ENCODE measurements at regions not wholly inside any gene's neighbourhood (a gene's known extent, or its start where the extent isn't known, plus 50 kb on each side); places are given as distances from the start of the nearest gene placed in this dataset.

DNA sequence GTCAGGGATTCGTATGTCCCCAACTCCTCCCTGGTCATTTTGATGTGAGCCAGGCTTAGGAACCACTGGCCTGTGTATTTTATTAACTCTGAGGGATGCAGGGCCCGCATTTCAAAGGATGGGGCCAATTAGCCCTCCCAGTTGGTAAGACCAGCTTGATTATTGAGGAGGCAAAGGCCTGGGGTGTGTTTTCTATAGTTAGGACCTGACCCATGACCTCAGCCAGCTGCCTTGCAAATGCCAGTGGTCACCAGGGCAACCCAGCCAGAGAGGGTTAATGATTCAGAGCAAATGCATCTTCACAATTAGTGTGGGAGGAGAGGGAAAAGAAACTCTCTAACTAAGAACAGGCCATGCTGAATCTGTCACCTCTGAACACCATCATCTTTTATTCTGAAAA is 835.4 kb downstream of the MAFB start:
- Histone ChIP-seq H3K4me3 (replicated peaks; ENCODE audit: insufficient read depth, low read length) (no peak overlapping the region), H3K27me3 (ENCODE audit: insufficient read depth, poor library complexity, severe bottlenecking) (peaks cover 3% of the 10 kb centered on the region), H3K27ac (replicated peaks) (no peak overlapping the region)
- no peak for TF ChIP-seq GABPA (IDR thresholded peaks at IDR 0.05; ENCODE audit: low read depth)
- no peak for TF ChIP-seq SPI1 (IDR thresholded peaks at IDR 0.05; ENCODE audit: borderline replicate concordance, low read depth)
- TF ChIP-seq REST (IDR thresholded peaks at IDR 0.05; ENCODE audit: insufficient replicate concordance, low read depth) = no peak
- TF ChIP-seq, protein P1, sequence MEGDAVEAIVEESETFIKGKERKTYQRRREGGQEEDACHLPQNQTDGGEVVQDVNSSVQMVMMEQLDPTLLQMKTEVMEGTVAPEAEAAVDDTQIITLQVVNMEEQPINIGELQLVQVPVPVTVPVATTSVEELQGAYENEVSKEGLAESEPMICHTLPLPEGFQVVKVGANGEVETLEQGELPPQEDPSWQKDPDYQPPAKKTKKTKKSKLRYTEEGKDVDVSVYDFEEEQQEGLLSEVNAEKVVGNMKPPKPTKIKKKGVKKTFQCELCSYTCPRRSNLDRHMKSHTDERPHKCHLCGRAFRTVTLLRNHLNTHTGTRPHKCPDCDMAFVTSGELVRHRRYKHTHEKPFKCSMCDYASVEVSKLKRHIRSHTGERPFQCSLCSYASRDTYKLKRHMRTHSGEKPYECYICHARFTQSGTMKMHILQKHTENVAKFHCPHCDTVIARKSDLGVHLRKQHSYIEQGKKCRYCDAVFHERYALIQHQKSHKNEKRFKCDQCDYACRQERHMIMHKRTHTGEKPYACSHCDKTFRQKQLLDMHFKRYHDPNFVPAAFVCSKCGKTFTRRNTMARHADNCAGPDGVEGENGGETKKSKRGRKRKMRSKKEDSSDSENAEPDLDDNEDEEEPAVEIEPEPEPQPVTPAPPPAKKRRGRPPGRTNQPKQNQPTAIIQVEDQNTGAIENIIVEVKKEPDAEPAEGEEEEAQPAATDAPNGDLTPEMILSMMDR (IDR thresholded peaks at IDR 0.05; ENCODE audit: insufficient read depth, low read length) = no peak
- TF ChIP-seq POLR2AphosphoS5 (IDR thresholded peaks at IDR 0.05; ENCODE audit: low read depth) = no peak
- DNase-seq (ENCODE audit: low read depth in 1 of 2, low spot score in 1 of 2) = no peak

DNA sequence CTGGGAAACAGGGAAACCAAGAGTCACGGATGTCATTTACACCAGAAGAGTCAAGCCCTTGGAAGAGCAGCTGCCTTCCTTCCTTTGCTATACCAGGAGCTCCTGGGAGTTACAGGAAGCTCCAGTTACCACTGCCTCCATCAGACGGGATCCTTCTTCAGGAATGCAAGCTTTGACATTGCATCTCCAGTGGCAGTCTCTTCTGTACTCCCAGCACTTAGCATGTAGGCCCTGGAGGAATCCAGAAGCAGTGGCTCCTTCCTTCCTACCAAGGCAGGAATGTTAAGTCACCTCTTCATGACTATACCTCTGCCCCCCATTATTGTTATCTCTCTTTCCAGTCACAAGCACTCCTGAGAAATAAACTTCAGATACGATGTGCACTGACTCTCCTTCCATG is 836.0 kb downstream of the MAFB start:
- Histone ChIP-seq H3K27me3 (ENCODE audit: insufficient read depth, poor library complexity, severe bottlenecking) (peaks cover 3% of the 10 kb centered on the region), H3K27ac (replicated peaks) (no peak overlapping the region), H3K4me3 (replicated peaks; ENCODE audit: insufficient read depth, low read length) (no peak overlapping the region)
- no peak for DNase-seq (ENCODE audit: low read depth in 1 of 2, low spot score in 1 of 2)
- TF ChIP-seq, protein P1 (IDR thresholded peaks at IDR 0.05; ENCODE audit: insufficient read depth, low read length) = no peak
- TF ChIP-seq POLR2AphosphoS5 (IDR thresholded peaks at IDR 0.05; ENCODE audit: low read depth) = no peak
- no peak for TF ChIP-seq REST (IDR thresholded peaks at IDR 0.05; ENCODE audit: insufficient replicate concordance, low read depth)
- no peak for TF ChIP-seq SPI1 (IDR thresholded peaks at IDR 0.05; ENCODE audit: borderline replicate concordance, low read depth)

GRCh38 chr20:39851459-39851858 is 837.6 kb downstream of the MAFB start:
- no peak for DNase-seq (ENCODE audit: low read depth in 1 of 2, low spot score in 1 of 2)
- no peak overlapping the region for H3K27ac ChIP-seq (replicated peaks)
- TF ChIP-seq SPI1 (IDR thresholded peaks at IDR 0.05; ENCODE audit: borderline replicate concordance, low read depth) = no peak
- TF ChIP-seq, protein P1 (IDR thresholded peaks at IDR 0.05; ENCODE audit: insufficient read depth, low read length) = no peak
- TF ChIP-seq GABPA (IDR thresholded peaks at IDR 0.05; ENCODE audit: low read depth) = no peak
- no peak for TF ChIP-seq REST (IDR thresholded peaks at IDR 0.05; ENCODE audit: insufficient replicate concordance, low read depth)
- TF ChIP-seq POLR2AphosphoS5 (IDR thresholded peaks at IDR 0.05; ENCODE audit: low read depth) = no peak
- no peaks in the 10 kb centered on the region for H3K27me3 ChIP-seq (ENCODE audit: insufficient read depth, poor library complexity, severe bottlenecking)
- H3K4me3 ChIP-seq (replicated peaks; ENCODE audit: insufficient read depth, low read length) = no peak overlapping the region
